Smooth muscle cell (in vitro differentiated cells): ENCODE measurements at regions not wholly inside any gene's neighbourhood (a gene's known extent, or its start where the extent isn't known, plus 50 kb on each side); places are given as distances from the start of the nearest gene placed in this dataset.

Experiments
- DNase-seq: peaks from one replicate; lab custom pipeline; 2025; ENCODE audit not compliant: unreplicated experiment; lab: John Stamatoyannopoulos, UW
- H2AFZ ChIP-seq: fragments of 200-600 bp; sonication (generic); 2 replicates; pipeline ENCODE4 v1.6.0; 2016; ENCODE audit warnings: antibody characterized with exemption, low read depth, mild to moderate bottlenecking
- H3F3A ChIP-seq: fragments of 200-600 bp; sonication (generic); 2 replicates; pipeline ENCODE4 v1.6.0; 2017; ENCODE audit warnings: antibody characterized with exemption, low read depth
- H3K27ac ChIP-seq: fragments of 200-600 bp; sonication (generic); 2 replicates; pipeline ENCODE4 v1.5.1; 2016; ENCODE audit warnings: low read depth, mild to moderate bottlenecking
- H3K27me3 ChIP-seq: fragments of 200-600 bp; sonication (generic); 2 replicates; pipeline ENCODE4 v1.6.1; 2016; ENCODE audit warnings: low read depth, mild to moderate bottlenecking
- H3K36me3 ChIP-seq: fragments of 200-600 bp; sonication (generic); 2 replicates; pipeline ENCODE4 v1.5.1; 2016; ENCODE audit warnings: low read depth
- H3K4me1 ChIP-seq: fragments of 200-600 bp; sonication (generic); 2 replicates; pipeline ENCODE4 v1.5.1; 2016; ENCODE audit warnings: low read depth
- H3K4me2 ChIP-seq: fragments of 200-600 bp; sonication (generic); 2 replicates; pipeline ENCODE4 v1.6.0; 2016; ENCODE audit warnings: mild to moderate bottlenecking
- H3K4me3 ChIP-seq: fragments of 200-600 bp; sonication (generic); 2 replicates; pipeline ENCODE4 v1.5.1; 2016; ENCODE audit warnings: mild to moderate bottlenecking
- H3K79me2 ChIP-seq: fragments of 200-600 bp; sonication (generic); 2 replicates; pipeline ENCODE4 v1.6.0; 2016; ENCODE audit warnings: low read depth, mild to moderate bottlenecking
- H3K9ac ChIP-seq: fragments of 200-600 bp; sonication (generic); 2 replicates; pipeline ENCODE4 v1.6.0; 2016; ENCODE audit warnings: low read depth
- H3K9me3 ChIP-seq: fragments of 200-600 bp; sonication (generic); replicated peaks from 2 replicates; pipeline ENCODE4 v1.5.1; 2016; ENCODE audit warnings: low read depth
- H4K20me1 ChIP-seq: fragments of 200-600 bp; sonication (generic); 2 replicates; pipeline ENCODE4 v1.6.0; 2016; ENCODE audit warnings: low read depth
- CTCF ChIP-seq: fragments of 200-600 bp; sonication (generic); IDR thresholded peaks from 2 replicates; pipeline ENCODE4 v1.5.1; 2017; ENCODE audit warnings: borderline replicate concordance, mild to moderate bottlenecking, antibody characterized with exemption; ENCODE audit not compliant: insufficient read depth, poor library complexity, severe bottlenecking
- WGBS: methylation state at CpG from one replicate; pipeline ENCODE4 v1.1.7; 2016; ENCODE audit warnings: low lambda C conversion rate; 5-methylcytosine and 5-hydroxymethylcytosine counted together

- no peak overlapping the region for H3K9ac ChIP-seq
- H3K4me3 ChIP-seq, result no peak overlapping the region
- no peak for TF ChIP-seq CTCF
- H3K27ac ChIP-seq, result no peak overlapping the region
- H3K4me1 ChIP-seq, result peaks cover 24% of the 10 kb centered on the region
- no peaks in the 10 kb centered on the region for H3F3A ChIP-seq
- no peak overlapping the region for H3K4me2 ChIP-seq
- H3K36me3 ChIP-seq, result no peaks in the 10 kb centered on the region
- no peak for DNase-seq
- no peaks in the 10 kb centered on the region for H3K9me3 ChIP-seq
- no peaks in the 10 kb centered on the region for H3K79me2 ChIP-seq
- no peaks in the 10 kb centered on the region for H4K20me1 ChIP-seq
- no peaks in the 10 kb centered on the region for H3K27me3 ChIP-seq
- H2AFZ ChIP-seq, result no peak overlapping the region
- WGBS, result 67% methylated on average over 4 of the region's 4 CpGs
These were observed 349.0 kb downstream of the SIPA1L2 start for GRCh38 chr1:232280910-232281309.

GRCh38 chr1:232279909-232280400 is 350.0 kb downstream of the SIPA1L2 start:
- Histone ChIP-seq H3K4me3 (no peak overlapping the region), H3K4me2 (no peak overlapping the region), H3K9me3 (no peaks in the 10 kb centered on the region), H4K20me1 (no peaks in the 10 kb centered on the region), H3K9ac (no peak overlapping the region), H3K79me2 (no peaks in the 10 kb centered on the region), H3K27me3 (no peaks in the 10 kb centered on the region), H3K27ac (no peak overlapping the region), H3F3A (no peaks in the 10 kb centered on the region), H3K4me1 (peaks cover 24% of the 10 kb centered on the region), H2AFZ (no peak overlapping the region), H3K36me3 (no peaks in the 10 kb centered on the region)
- no peak for TF ChIP-seq CTCF
- WGBS, result 61% methylated on average over 3 of the region's 3 CpGs
- DNase-seq, result no peak

- 14% methylated on average over 1 of the region's 1 CpG for WGBS
- no peaks in the 10 kb centered on the region for H3K9me3 ChIP-seq
- H3K36me3 ChIP-seq, result no peaks in the 10 kb centered on the region
- H3K27me3 ChIP-seq, result no peaks in the 10 kb centered on the region
- H3K79me2 ChIP-seq, result no peaks in the 10 kb centered on the region
- DNase-seq, result no peak
- H3F3A ChIP-seq, result peaks cover 5% of the 10 kb centered on the region
- no peaks in the 10 kb centered on the region for H4K20me1 ChIP-seq
- TF ChIP-seq CTCF, result no peak
- H3K4me3 ChIP-seq, result no peak overlapping the region
- H3K9ac ChIP-seq, result no peak overlapping the region
- no peak overlapping the region for H2AFZ ChIP-seq
- no peak overlapping the region for H3K27ac ChIP-seq
- peak overlapping the region; percentile 13 for H3K4me2 ChIP-seq
- peaks cover 24% of the 10 kb centered on the region for H3K4me1 ChIP-seq
These were observed 351.0 kb downstream of the SIPA1L2 start for GRCh38 chr1:232278925-232279324.

- no peak for DNase-seq
- H3K9me3 ChIP-seq, result no peaks in the 10 kb centered on the region
- 93% methylated on average over 1 of the region's 1 CpG for WGBS
- H4K20me1 ChIP-seq, result no peaks in the 10 kb centered on the region
- no peak overlapping the region for H3K4me2 ChIP-seq
- peaks cover 22% of the 10 kb centered on the region for H3F3A ChIP-seq
- no peak for TF ChIP-seq CTCF
- no peaks in the 10 kb centered on the region for H3K79me2 ChIP-seq
- no peak overlapping the region for H3K4me3 ChIP-seq
- no peak overlapping the region for H3K27ac ChIP-seq
- H2AFZ ChIP-seq, result no peak overlapping the region
- H3K36me3 ChIP-seq, result no peaks in the 10 kb centered on the region
- peaks cover 33% of the 10 kb centered on the region for H3K4me1 ChIP-seq
- H3K9ac ChIP-seq, result no peak overlapping the region
- H3K27me3 ChIP-seq, result no peaks in the 10 kb centered on the region
These were observed 353.3 kb downstream of the SIPA1L2 start for GRCh38 chr1:232276651-232277050.
